K562 (cell line): ENCODE measurements at regions not wholly inside any gene's neighbourhood (a gene's known extent, or its start where the extent isn't known, plus 50 kb on each side); places are given as distances from the start of the nearest gene placed in this dataset.

ENCODE experiments used
- ATAC-seq: fragments of 200-7000 bp; cut with Tn5 transposase; 3 replicates; pipeline ENCODE4 v1.9.1; 2020; ENCODE audit warnings: moderate library complexity
- BruUV-seq: library from RNA; stranded (reverse); fragments of 400-500 nt; replicated peaks from 2 replicates; lab custom pipeline; 2021; lab: Mats Ljungman, UMichigan
- CTCF ChIA-PET: fragments of 300-600 bp; formaldehyde crosslinking; extraction: SDS; loops from one replicate; lab custom pipeline; 2021; ENCODE audit warnings: low intra/inter-chr PET ratio; lab: Yijun Ruan, JAX
- POLR2A ChIA-PET: fragments of 300-600, 350-650 bp; sonication (Branson Sonifier 250); formaldehyde crosslinking; extraction: SDS; loops from one replicate; lab custom pipeline; 2021; ENCODE audit warnings: antibody characterized with exemption, inconsistent platforms; lab: Yijun Ruan, JAX
- DNase-seq, 4 experiments: peaks; one replicate each; pipeline versions ENCODE4 v3.0.0 to v3.0.0-alpha.2; 2011 to 2018; ENCODE audit warnings: low spot score in 3 of 4, mixed read lengths in 3 of 4; ENCODE audit errors: extremely low read depth in 1 of 4
- FAIRE-seq: peaks from 2 replicates; lab custom pipeline; 2011; peaks lifted over from hg19 to GRCh38; lab: Jason Lieb, UNC
- H2AFZ ChIP-seq: 2 replicates; pipeline ENCODE4 v1.6.0; 2011; ENCODE audit warnings: low read depth, low read length, control low read depth, inconsistent platforms
- H3K27ac ChIP-seq: fragments of 200-600 bp; 3 replicates; pipeline ENCODE4 v1.8.0; 2011; ENCODE audit warnings: low read depth, mild to moderate bottlenecking, control low read depth, inconsistent platforms, low read length, moderate library complexity, mixed read lengths; ENCODE audit errors: extremely low read depth
- H3K27me3 ChIP-seq, 2 experiments: fragments of 300-600 bp in 1 of 2; 2 replicates in 1 of 2; 3 replicates in 1 of 2; pipeline versions ENCODE4 v1.6.0 to v1.8.0; 2011; ENCODE audit warnings: inconsistent platforms in 2 of 2, low read length in 2 of 2, mild to moderate bottlenecking in 1 of 2, mixed read lengths in 1 of 2, moderate library complexity in 1 of 2; ENCODE audit not compliant: control insufficient read depth in 2 of 2, insufficient read depth in 2 of 2
- H3K36me3 ChIP-seq: fragments of 300-600 bp; 3 replicates; pipeline ENCODE4 v1.8.0; 2011; ENCODE audit warnings: mild to moderate bottlenecking, low read length, inconsistent platforms; ENCODE audit not compliant: control insufficient read depth, insufficient read depth
- H3K4me1 ChIP-seq, 2 experiments: fragments of 200-600 bp in 1 of 2; replicated peaks in 1 of 2; 2 replicates in 1 of 2; 3 replicates in 1 of 2; pipeline versions ENCODE4 v1.5.1 to v1.8.0; 2011; ENCODE audit warnings: inconsistent platforms in 2 of 2, low read length in 2 of 2, mild to moderate bottlenecking in 1 of 2, mixed read lengths in 1 of 2, moderate library complexity in 1 of 2; ENCODE audit not compliant: control insufficient read depth in 2 of 2, insufficient read depth in 2 of 2
- H3K4me2 ChIP-seq: 2 replicates; pipeline ENCODE4 v1.6.1; 2011; ENCODE audit warnings: low read length, control low read depth, inconsistent platforms, mixed read lengths; ENCODE audit not compliant: insufficient read depth
- H3K4me3 ChIP-seq: fragments of 200-600 bp; sonication (generic), shearing (Covaris generic); 2 replicates; pipeline ENCODE4 v1.5.1; 2016; ENCODE audit warnings: control low read depth, inconsistent platforms
- H3K79me2 ChIP-seq: fragments of 200-600 bp; 3 replicates; pipeline ENCODE4 v1.8.0; 2011; ENCODE audit warnings: low read length, inconsistent platforms; ENCODE audit not compliant: control insufficient read depth, insufficient read depth
- H3K9ac ChIP-seq, 2 experiments: 2 replicates each; pipeline versions ENCODE4 v1.6.0 to v1.6.1; 2011; ENCODE audit warnings: low read depth in 2 of 2, low read length in 2 of 2, control low read depth in 1 of 2, inconsistent platforms in 1 of 2, mild to moderate bottlenecking in 1 of 2, mixed read lengths in 1 of 2; ENCODE audit not compliant: insufficient read depth in 1 of 2
- H3K9me1 ChIP-seq: one replicate; pipeline ENCODE4 v1.6.0; 2011; ENCODE audit warnings: inconsistent platforms, mild to moderate bottlenecking, low read length, moderate library complexity; ENCODE audit not compliant: control insufficient read depth, insufficient read depth
- H3K9me3 ChIP-seq: replicated peaks from 2 replicates; pipeline ENCODE4 v1.5.1; 2011; ENCODE audit warnings: low read depth, low read length, inconsistent platforms; ENCODE audit not compliant: control insufficient read depth, insufficient read depth
- H4K20me1 ChIP-seq: replicated peaks from 2 replicates; pipeline ENCODE4 v1.6.1; 2011; ENCODE audit warnings: low read length, inconsistent platforms, mixed read lengths; ENCODE audit not compliant: control insufficient read depth, insufficient read depth
- BCL6 ChIP-seq: fragments of 250-450 bp; sonication (Bioruptor Pico); IDR thresholded peaks from 2 replicates; pipeline ENCODE4 v1.4.0; 2020
- BRD9 ChIP-seq: fragments of 450-650 bp; IDR thresholded peaks from 2 replicates; pipeline ENCODE4 v1.6.1; 2018; ENCODE audit warnings: low read depth; ENCODE audit not compliant: partially characterized antibody
- ESRRB ChIP-seq: fragments of 250-450 bp; sonication (Bioruptor Pico); IDR thresholded peaks from 2 replicates; pipeline ENCODE4 v1.5.0; 2020; ENCODE audit warnings: mild to moderate bottlenecking, moderate library complexity, borderline replicate concordance
- HEY1 ChIP-seq: fragments of 250-450 bp; sonication (Bioruptor Pico); IDR thresholded peaks from 2 replicates; pipeline ENCODE4 v1.5.0; 2020; ENCODE audit warnings: mild to moderate bottlenecking, moderate library complexity, borderline replicate concordance
- HSF4 ChIP-seq: fragments of 250-450 bp; sonication (Bioruptor Pico); IDR thresholded peaks from 2 replicates; pipeline ENCODE4 v2.1.2; 2022; ENCODE audit warnings: mild to moderate bottlenecking, moderate library complexity, borderline replicate concordance
- MXI1 ChIP-seq: IDR thresholded peaks from 2 replicates; pipeline ENCODE4 v1.6.1; 2011; ENCODE audit warnings: low read depth, mild to moderate bottlenecking, improper control_type of control experiment, low read length
- PHF20 ChIP-seq: fragments of 450-650 bp; IDR thresholded peaks from 2 replicates; pipeline ENCODE4 v1.6.1; 2018; ENCODE audit not compliant: partially characterized antibody
- PKNOX1 ChIP-seq: fragments of 450-650 bp; IDR thresholded peaks from 2 replicates; pipeline ENCODE4 v1.6.1; 2016
- REST ChIP-seq, 2 experiments: fragments of 450-650 bp; formaldehyde crosslinking in 1 of 2; IDR thresholded peaks; 2 replicates each; pipeline versions ENCODE4 v1.4.0 to v1.6.1; 2014 to 2020; ENCODE audit warnings: mild to moderate bottlenecking in 2 of 2, borderline replicate concordance in 1 of 2, low read depth in 1 of 2
- SPI1 ChIP-seq: IDR thresholded peaks from 2 replicates; pipeline ENCODE4 v1.6.1; 2011; ENCODE audit warnings: low read depth, low read length, control low read depth, borderline replicate concordance
- XRCC5 ChIP-seq: fragments of 200-400 bp; formaldehyde crosslinking; IDR thresholded peaks from 2 replicates; pipeline ENCODE4 v1.6.1; 2017; ENCODE audit warnings: low read depth, mild to moderate bottlenecking, low read length
- WGBS: fragments of 100-300 bp; shearing (Covaris generic); methylation state at CpG from one replicate; pipeline ENCODE4 v1.1.6; 2016; ENCODE audit warnings: low coverage, mixed read lengths; ENCODE audit not compliant: insufficient coverage; ENCODE audit errors: missing lambda C conversion rate; 5-methylcytosine and 5-hydroxymethylcytosine counted together
- in situ Hi-C: fragments of 300-500 bp; cut with MboI; formaldehyde crosslinking; loops from 4 replicates; pipeline ENCODE4 v1.15.0; 2018; ENCODE audit warnings: inconsistent platforms, mixed read lengths
- intact Hi-C: fragments of 100-400 bp; cut with micrococcal nuclease; formaldehyde crosslinking; loops from 2 replicates; pipeline ENCODE4 v1.14.2; 2022

- WGBS: 0% methylated on average over 3 of the region's 3 CpGs
- FAIRE-seq (no peak), DNase-seq (no peak), ATAC-seq (no peak)
- Histone ChIP-seq H3K9me1 (no peaks in the 10 kb centered on the region), H2AFZ (no peak overlapping the region), H3K4me2 (no peak overlapping the region), H3K79me2 (no peaks in the 10 kb centered on the region), H3K4me1 (no peaks in the 10 kb centered on the region), H3K9me3 (no peaks in the 10 kb centered on the region), H3K36me3 (no peaks in the 10 kb centered on the region), H3K27ac (no peak overlapping the region), H3K9ac (no peak overlapping the region), H4K20me1 (no peaks in the 10 kb centered on the region), H3K27me3 (no peaks in the 10 kb centered on the region), H3K4me3 (no peak overlapping the region)
- in situ Hi-C loops (no loop called here), intact Hi-C loops (no loop called here)
- POLR2A ChIA-PET: no interaction called here
- no TSS peak for BruUV-seq
- TF ChIP-seq PHF20 (no peak), SPI1 (no peak), BRD9 (no peak), HEY1 (CRISPR knock-in tag) (no peak), PKNOX1 (no peak), MXI1 (no peak), REST (IDR thresholded peaks at IDR 0.05; ENCODE audit: borderline replicate concordance) (no peak), REST (CRISPR knock-in tag; IDR thresholded peaks at IDR 0.05; ENCODE audit: low read depth) (no peak), HSF4 (CRISPR knock-in tag) (no peak), BCL6 (no peak), XRCC5 (no peak), ESRRB (CRISPR knock-in tag) (no peak)
- CTCF ChIA-PET: no interaction called here
These were observed 129.6 kb downstream of the TFAP2C start for GRCh38 chr20:56758706-56759105.
